C4-2B (cell line): ENCODE measurements at regions not wholly inside any gene's neighbourhood (a gene's known extent, or its start where the extent isn't known, plus 50 kb on each side); places are given as distances from the start of the nearest gene placed in this dataset.
"Not testable (repeated sequence)": the region's sequence is repeated elsewhere in the genome, so short reads cannot be mapped to it uniquely, and the experiment has no call there.

Experiments
- H3K27ac ChIP-seq: fragments of 450-650 bp; 2 replicates; pipeline ENCODE4 v1.5.1; 2017
- ZFX ChIP-seq: fragments of 450-650 bp; IDR thresholded peaks from 2 replicates; pipeline ENCODE4 v1.6.1; 2017
- TF ChIP-seq, protein P1 (sequence below): fragments of 450-650 bp; conservative IDR thresholded peaks from 2 replicates; pipeline ENCODE4 v1.5.1; 2017; ENCODE audit warnings: mild to moderate bottlenecking

DNA sequence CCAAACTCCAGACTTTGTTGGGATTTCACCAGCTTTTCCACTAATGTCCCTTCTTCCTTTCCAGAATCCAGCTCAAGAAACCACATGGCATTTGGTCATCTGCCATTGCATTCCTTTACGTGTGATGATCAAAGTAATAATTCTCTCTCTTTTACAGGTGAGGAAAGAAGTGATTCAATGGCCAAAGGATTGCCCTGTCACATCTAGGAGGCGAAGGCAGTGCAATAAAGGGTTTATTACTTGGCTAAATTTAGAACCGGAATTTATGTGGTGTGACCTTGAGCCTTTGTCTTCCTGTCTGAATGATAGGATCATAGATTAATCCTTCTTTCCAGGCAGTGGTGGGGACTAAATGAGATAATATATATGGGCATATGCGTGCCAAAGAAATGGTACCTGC, 58.3 kb upstream of the COBL start:
- TF ChIP-seq ZFX = no peak
- TF ChIP-seq, protein P1, sequence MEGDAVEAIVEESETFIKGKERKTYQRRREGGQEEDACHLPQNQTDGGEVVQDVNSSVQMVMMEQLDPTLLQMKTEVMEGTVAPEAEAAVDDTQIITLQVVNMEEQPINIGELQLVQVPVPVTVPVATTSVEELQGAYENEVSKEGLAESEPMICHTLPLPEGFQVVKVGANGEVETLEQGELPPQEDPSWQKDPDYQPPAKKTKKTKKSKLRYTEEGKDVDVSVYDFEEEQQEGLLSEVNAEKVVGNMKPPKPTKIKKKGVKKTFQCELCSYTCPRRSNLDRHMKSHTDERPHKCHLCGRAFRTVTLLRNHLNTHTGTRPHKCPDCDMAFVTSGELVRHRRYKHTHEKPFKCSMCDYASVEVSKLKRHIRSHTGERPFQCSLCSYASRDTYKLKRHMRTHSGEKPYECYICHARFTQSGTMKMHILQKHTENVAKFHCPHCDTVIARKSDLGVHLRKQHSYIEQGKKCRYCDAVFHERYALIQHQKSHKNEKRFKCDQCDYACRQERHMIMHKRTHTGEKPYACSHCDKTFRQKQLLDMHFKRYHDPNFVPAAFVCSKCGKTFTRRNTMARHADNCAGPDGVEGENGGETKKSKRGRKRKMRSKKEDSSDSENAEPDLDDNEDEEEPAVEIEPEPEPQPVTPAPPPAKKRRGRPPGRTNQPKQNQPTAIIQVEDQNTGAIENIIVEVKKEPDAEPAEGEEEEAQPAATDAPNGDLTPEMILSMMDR = no peak
- no peak overlapping the region for H3K27ac ChIP-seq

DNA sequence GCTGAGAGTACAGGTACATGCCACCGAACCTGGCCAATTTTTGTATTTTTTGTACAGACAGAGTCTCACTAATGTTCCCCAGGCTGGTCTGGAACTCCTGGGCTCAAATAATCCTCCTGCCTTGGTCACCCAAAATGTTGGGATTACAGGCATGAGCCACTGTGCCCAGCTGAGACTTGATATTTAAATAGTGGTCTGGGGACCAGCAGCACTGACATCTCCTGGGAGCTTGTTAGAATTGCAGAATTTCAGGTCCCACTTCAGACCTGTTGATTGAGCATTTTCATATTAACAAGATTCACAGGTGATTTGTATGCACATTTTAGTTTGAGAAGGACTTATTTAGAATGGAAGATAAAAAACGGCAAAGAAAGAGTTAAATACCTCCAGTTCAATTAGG, 57.0 kb upstream of the COBL start:
- not testable (repeated sequence) for H3K27ac ChIP-seq

DNA sequence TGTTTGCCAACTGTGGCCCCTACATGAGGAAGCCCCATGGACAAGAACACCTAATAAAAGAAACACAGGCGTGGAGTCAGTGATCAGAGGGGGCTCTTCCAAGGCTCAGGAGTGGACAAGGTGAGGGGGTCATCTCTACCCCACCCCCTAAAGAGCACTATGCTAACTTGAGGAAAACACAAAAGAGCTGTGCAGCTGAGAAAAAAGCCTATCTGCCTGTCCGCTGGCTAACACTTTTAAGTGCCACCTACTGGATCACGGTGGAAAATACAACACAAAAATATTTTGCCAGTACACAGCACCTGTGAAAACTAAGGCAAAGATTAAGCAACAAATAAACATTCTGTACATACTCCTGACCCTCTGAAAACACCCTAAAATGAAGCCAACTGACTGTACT, 53.1 kb upstream of the COBL start:
- no peak for TF ChIP-seq ZFX
- TF ChIP-seq, protein P1 = peak; percentile 68
- H3K27ac ChIP-seq = no peak overlapping the region

DNA sequence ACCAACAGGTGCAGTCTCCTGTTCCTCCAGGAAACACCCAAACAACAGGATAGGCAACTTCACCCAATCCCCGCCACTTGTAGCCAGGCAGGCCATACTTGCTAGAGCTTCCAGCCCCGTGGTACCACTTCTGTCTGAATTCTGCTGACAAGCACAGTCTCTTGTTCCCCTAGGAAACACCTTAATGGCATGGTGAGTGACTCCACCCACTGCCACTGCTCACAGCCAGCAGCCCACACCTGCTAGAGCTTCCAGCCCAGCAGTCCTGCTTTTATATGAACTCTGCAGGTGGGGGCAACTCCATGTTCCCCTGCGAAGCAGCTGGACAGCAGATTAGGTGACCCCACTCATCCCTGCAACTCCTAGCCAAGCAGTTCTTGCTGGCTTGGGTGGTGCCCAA, 52.6 kb upstream of the COBL start:
- H3K27ac ChIP-seq = not testable (repeated sequence)

DNA sequence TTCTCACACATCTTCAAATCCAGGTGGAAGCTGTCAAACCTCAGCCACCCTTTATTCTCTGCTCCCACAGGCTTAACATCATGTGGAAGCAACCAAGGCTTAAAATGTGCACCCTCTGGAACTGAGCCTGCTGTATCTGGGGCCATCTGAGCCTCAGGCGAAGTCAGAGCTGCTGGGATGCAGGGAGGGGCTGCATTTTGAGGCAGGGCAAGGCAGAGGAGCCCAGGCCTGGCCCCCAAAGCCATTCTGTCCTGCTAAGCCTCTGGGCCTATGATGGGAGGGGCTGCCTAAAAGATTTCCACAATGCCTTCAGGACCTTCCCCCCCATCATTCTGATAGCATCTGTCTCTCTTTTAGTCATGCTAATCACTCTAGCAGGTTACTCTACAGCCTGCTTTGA, 51.7 kb upstream of the COBL start:
- TF ChIP-seq, protein P1 = no peak
- H3K27ac ChIP-seq = no peak overlapping the region

DNA sequence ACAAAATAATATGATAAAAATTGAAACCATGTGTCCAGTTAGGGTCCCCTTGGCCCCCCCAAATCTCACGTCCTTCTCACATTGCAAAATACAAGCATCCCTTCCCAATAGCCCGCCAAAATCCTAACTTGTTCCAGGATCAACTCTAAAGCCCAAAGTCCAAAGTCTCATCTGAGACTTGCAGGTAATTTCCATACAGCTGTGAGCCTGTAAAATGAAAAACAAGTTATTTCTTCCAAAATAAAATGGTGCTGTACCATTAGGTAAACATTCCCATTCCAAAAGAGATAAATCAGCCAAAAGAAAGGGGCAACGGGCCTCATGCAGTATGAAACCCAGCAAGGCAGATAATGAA, 51.0 kb upstream of the COBL start:
- no peak overlapping the region for H3K27ac ChIP-seq
- no peak for TF ChIP-seq ZFX
- TF ChIP-seq, protein P1 = no peak

DNA sequence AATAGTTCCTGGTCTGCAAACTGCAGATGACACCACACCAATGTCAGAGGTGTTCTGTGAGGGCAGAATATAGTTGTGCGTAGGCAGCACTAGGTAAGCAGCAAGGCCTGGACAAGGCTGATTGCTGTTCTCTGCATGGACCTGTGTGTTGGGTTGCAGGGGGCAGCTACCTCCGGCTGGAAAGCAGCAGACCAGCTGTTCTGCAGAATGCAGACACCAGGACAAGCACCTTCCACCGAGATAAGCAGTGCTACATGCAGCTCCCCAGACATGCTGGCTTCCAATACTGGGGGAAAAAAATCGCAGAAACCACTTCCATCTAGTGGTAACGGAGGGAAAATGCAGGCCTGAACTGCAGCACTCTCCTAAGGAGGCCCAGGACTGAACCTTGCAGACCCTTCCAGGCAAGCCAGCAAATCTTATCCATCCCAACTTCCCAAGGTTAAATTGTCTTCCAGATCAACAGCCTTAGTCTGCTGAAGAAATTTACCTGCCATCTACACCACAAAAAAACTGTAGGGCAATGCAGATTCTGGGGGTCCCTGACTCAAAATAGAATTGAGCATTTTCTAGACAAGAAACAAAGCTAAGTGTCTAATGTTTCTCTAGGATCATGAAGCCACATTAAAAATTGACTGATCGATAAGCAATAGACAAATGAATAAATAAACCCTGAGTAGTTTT, 50.5 kb upstream of the COBL start:
- no peak for TF ChIP-seq ZFX
- TF ChIP-seq, protein P1 = peak; percentile 86
- H3K27ac ChIP-seq = no peak overlapping the region
